Activated CD4-positive, alpha-beta memory T cell treated with anti-CD3 and anti-CD28 coated beads for 36 hours (primary cell): ENCODE measurements at regions not wholly inside any gene's neighbourhood (a gene's known extent, or its start where the extent isn't known, plus 50 kb on each side); places are given as distances from the start of the nearest gene placed in this dataset.
"Not testable (repeated sequence)": the region's sequence is repeated elsewhere in the genome, so short reads cannot be mapped to it uniquely, and the experiment has no call there.

Experiments used
- CTCF ChIA-PET: fragments of 350-600 bp; sonication (Branson Sonifier 250); formaldehyde crosslinking; loops from one replicate; lab custom pipeline; 2021; ENCODE audit warnings: antibody characterized with exemption, inconsistent platforms; lab: Charles Lee
- POLR2A ChIA-PET: fragments of 350-600 bp; sonication (Branson Sonifier 250); formaldehyde crosslinking; loops from one replicate; lab custom pipeline; 2021; ENCODE audit warnings: antibody characterized with exemption; lab: Charles Lee
- DNase-seq: peaks from one replicate; pipeline ENCODE4 v3.0.0-alpha.2; 2020
- H3K27ac Mint-ChIP-seq: one replicate; pipeline ENCODE4 v1.8.0; 2021; ENCODE audit warnings: mixed read lengths
- H3K27me3 Mint-ChIP-seq: one replicate; pipeline ENCODE4 v1.8.0; 2021; ENCODE audit warnings: mixed read lengths
- H3K36me3 Mint-ChIP-seq: one replicate; pipeline ENCODE4 v1.8.0; 2021; ENCODE audit warnings: mixed read lengths
- H3K4me1 Mint-ChIP-seq: one replicate; pipeline ENCODE4 v1.8.0; 2021; ENCODE audit warnings: low read depth, mixed read lengths
- H3K4me3 Mint-ChIP-seq: one replicate; pipeline ENCODE4 v1.8.0; 2021; ENCODE audit warnings: mild to moderate bottlenecking, mixed read lengths
- H3K9me3 Mint-ChIP-seq: one replicate; pipeline ENCODE4 v1.8.0; 2021; ENCODE audit warnings: mixed read lengths
- intact Hi-C: fragments of 100-400 bp; cut with micrococcal nuclease; formaldehyde crosslinking; loops from one replicate; pipeline ENCODE4 v1.15.1; 2023

DNA sequence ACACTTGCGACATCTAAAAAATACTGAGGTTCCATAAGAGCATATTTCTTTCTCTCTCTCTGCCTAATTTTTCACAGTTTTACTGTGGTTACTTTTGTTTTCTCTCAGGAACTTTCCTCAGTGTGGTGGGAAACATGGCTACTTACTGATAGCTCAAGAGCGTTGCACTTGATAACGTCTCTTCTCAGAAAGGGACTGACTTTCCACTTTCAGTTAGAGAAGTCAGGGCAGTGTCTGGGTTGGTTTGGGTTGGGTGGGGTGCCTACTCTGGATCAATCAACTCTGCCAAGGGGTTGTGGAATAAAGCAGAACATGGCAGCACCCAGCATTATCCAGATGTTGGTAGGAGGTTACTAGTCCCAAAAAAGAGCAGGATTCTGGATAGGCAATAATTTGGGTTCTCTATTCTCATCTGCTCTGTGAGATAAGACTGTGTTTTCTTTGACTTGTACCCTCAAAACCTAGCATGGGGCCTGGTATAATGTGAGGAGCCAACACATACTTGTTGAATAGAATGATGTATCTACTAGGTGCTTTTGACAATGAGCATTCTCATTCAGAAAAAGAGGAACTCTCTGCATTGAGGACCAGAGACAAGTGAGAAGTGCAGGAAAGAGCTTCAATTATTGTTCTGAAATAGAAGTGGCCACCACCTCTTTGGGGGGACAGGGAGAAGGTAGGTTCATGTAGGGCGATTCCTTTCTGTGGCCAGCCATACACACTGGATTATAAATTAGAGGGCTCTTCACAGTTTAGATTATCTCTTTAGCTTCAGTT, 315.7 kb downstream of the REEP3 start:
- Mint-ChIP-seq H3K9me3 (no peaks in the 10 kb centered on the region), H3K4me3 (no peak overlapping the region), H3K27ac (no peak overlapping the region), H3K27me3 (peaks cover 7% of the 10 kb centered on the region), H3K4me1 (no peaks in the 10 kb centered on the region), H3K36me3 (no peaks in the 10 kb centered on the region)
- ChIA-PET CTCF (no interaction called here), POLR2A (no interaction called here)
- intact Hi-C loops: no loop called here
- no peak for DNase-seq

DNA sequence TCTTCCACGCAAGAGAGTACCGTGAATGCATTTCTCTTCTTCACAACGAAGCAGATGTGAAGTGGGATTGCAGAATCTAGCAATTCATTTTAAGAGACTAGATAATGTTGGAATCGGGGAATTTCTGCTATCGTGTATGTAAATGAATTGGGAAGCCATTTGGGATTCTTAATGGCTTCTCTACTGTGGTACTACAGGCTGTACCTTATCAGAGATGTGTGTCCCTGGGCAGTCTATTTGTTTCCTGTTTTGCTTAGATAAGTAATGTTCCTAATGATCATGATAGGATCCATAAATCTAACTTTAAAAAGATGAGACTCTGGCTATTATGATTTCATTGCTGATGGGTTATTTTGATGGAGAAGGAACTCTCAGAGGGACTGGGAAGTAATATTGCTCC, 320.6 kb downstream of the REEP3 start:
- H3K4me1 Mint-ChIP-seq: no peaks in the 10 kb centered on the region
- POLR2A ChIA-PET: no interaction called here
- H3K4me3 Mint-ChIP-seq: no peak overlapping the region
- intact Hi-C loops: no loop called here
- no peak overlapping the region for H3K27ac Mint-ChIP-seq
- H3K9me3 Mint-ChIP-seq: no peaks in the 10 kb centered on the region
- peaks cover 9% of the 10 kb centered on the region for H3K27me3 Mint-ChIP-seq
- H3K36me3 Mint-ChIP-seq: no peaks in the 10 kb centered on the region
- no peak for DNase-seq
- CTCF ChIA-PET: interaction anchor here (1.0 to 1.3 kb wide), 2 partner anchors 22 to 25 kb away, joined by 3 to 4 read pairs; no protein-coding TSS in a partner anchor

DNA sequence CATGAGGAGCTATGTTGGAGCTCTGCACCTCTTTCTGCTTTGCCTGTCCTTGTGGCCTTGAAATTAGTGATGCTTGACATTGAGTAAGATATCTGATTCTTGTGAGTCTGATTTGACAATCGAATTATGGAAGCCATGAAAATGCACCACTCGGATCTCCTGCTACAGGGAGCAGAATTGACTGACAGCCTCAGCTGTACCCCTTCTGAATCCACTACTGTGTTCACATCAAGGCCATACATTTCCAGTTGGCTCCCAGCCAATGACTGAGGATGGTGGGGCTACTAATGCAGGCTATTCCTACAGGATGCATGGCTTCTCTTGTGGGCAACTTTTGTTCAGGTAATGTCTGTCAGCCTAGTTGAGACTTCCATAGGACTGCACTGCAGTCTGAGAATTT, 321.9 kb downstream of the REEP3 start:
- Mint-ChIP-seq H3K36me3 (no peaks in the 10 kb centered on the region), H3K4me3 (no peak overlapping the region), H3K9me3 (no peaks in the 10 kb centered on the region), H3K27me3 (peaks cover 11% of the 10 kb centered on the region), H3K4me1 (no peaks in the 10 kb centered on the region), H3K27ac (no peak overlapping the region)
- intact Hi-C loops: no loop called here
- DNase-seq: no peak
- ChIA-PET POLR2A (no interaction called here), CTCF (interaction anchor here (1.3 kb wide), 1 partner anchor 23 kb away, joined by 4 read pairs; no protein-coding TSS in a partner anchor)

DNA sequence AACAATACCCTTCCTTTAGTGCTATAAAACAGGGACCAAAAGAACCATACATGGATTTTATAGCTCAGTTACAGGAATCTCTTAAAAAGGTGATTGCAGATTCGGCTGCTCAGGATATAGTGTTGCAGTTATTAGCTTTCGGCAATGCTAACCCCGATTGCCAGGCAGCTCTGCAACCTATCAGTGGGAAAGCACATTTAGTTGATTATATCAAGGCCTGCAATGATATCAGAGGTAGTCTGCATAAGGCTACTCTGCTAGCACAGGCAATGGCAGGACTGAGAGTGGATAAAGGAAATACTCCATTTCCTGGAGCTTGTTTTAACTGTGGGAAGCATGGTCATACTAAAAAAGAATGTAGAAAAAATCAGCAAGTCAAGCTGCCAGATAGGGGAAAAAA, 327.7 kb downstream of the REEP3 start:
- DNase-seq, H3K4me1 Mint-ChIP-seq, H3K27ac Mint-ChIP-seq, H3K27me3 Mint-ChIP-seq, intact Hi-C loops, POLR2A ChIA-PET, H3K36me3 Mint-ChIP-seq, H3K4me3 Mint-ChIP-seq, H3K9me3 Mint-ChIP-seq: not testable (repeated sequence)
- CTCF ChIA-PET: interaction anchor here (1.5 kb wide), 1 partner anchor 18 kb away, joined by 5 read pairs; no protein-coding TSS in a partner anchor

DNA sequence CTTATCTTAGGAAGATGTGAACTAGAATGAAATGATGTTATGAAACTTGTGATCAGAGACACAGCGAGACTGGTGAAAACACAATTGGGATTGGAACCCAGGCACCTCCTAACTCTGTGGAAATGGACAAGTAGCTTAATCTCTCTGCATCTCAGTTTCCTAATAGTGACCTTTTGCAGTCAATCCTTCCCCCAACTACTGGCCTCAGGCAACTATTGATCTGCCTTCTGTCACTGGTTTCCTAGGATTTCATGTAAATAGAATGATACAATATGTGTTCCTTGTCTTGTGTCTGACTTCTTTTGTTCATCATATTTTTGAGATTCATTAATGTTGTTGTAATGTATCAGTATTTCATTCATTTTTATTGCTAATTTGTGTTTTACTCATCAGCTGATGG, 341.7 kb downstream of the REEP3 start:
- Mint-ChIP-seq H3K9me3 (peaks cover 14% of the 10 kb centered on the region), H3K4me3 (no peak overlapping the region), H3K36me3 (no peaks in the 10 kb centered on the region), H3K27me3 (peaks cover 39% of the 10 kb centered on the region), H3K27ac (no peak overlapping the region), H3K4me1 (peaks cover 6% of the 10 kb centered on the region)
- ChIA-PET POLR2A (no interaction called here), CTCF (no interaction called here)
- intact Hi-C loops: no loop called here
- no peak for DNase-seq

DNA sequence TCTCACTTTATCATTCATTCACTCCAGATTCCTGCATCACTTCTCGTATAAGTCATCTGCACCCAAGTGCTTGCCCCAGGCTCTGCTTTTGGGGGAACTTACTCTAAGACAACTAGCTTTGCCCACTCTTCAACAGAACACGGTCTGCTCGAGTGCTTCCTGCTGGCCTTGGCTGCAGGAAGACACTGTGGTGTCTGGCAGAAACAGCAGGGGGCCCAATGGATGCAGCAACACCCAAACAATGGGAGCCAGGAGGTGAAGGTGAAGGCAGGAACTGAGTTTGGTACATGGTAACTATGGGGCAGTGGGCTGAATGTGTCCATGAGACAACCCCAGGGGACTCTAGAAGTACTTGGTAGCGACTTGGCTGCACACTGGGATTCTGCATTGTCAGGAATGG, 344.0 kb downstream of the REEP3 start:
- CTCF ChIA-PET: interaction anchor here (1.0 to 4.3 kb wide), 3 partner anchors 11 to 112 kb away, joined by 3 to 40 read pairs (median 11); no protein-coding TSS in a partner anchor

DNA sequence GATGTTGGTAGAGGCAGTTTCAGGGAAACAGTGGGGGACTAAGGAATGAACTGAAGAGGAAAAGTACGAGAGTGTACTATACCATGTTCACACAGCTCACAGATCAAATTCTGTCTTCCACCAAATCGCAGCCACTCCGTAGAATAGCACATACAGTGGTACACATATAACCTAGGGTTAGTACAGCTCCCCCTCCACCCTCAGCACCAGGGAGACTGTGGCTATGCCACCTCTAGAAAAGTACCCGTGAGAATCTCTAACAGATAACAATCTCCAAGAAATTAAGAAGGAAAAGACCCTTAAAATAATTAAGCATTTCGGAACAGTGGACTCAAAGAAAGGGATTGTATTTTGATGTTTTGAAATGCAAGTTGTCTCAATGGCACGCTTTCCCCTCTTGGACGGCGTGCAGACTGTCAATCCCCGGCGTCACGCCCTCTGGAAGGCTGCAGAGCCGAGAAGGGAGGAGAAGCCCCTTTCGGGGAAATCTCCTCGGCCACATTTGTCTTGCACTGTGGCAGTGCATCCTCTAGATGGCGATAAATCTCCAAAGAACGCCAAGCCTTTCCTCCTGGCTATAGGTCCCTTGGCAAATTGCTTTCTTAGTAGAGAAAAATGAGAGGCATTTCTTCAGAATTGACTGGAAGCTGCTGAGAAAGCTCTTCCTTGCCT, 345.0 kb downstream of the REEP3 start:
- ChIA-PET CTCF (interaction anchor here (0.6 to 4.3 kb wide), 39 partner anchors 8 to 699 kb away, joined by 3 to 40 read pairs (median 4); no protein-coding TSS in a partner anchor), POLR2A (no interaction called here)
- Mint-ChIP-seq H3K9me3 (no peaks in the 10 kb centered on the region), H3K36me3 (no peaks in the 10 kb centered on the region), H3K27ac (no peak overlapping the region), H3K4me3 (no peak overlapping the region), H3K27me3 (peaks cover 30% of the 10 kb centered on the region), H3K4me1 (peaks cover 6% of the 10 kb centered on the region)
- peak; percentile 55 for DNase-seq
- intact Hi-C loops: loop anchor here (1.0 kb wide), 1 partner anchor 110 kb away; no protein-coding TSS in a partner anchor

More for the DNA sequence above, 344.0 kb downstream of the REEP3 start:
- Mint-ChIP-seq H3K9me3 (no peaks in the 10 kb centered on the region), H3K4me1 (peaks cover 6% of the 10 kb centered on the region), H3K27me3 (peaks cover 31% of the 10 kb centered on the region), H3K4me3 (no peak overlapping the region), H3K27ac (no peak overlapping the region), H3K36me3 (no peaks in the 10 kb centered on the region)
- intact Hi-C loops: no loop called here
- POLR2A ChIA-PET: no interaction called here
- no peak for DNase-seq

DNA sequence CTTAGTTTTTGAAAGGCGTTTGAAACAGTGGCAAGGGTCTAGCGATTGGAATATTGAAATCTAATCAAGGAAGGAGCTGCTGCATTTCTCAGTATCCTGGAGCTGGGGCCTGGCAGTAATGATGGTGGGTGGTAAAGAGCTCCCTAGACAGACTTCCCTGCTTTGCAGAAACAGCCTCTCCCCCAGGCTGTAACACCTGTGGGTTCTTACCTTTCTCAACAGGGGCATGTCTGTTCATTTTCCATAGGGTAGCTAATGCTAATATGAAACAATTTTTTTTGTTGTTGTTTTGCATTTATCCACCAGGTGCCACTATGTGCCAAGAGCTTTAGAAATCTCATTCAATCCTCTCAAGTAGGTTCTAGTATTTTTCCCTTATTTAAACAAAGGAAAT, 345.5 kb downstream of the REEP3 start:
- Mint-ChIP-seq H3K4me1 (peaks cover 6% of the 10 kb centered on the region), H3K4me3 (no peak overlapping the region), H3K27ac (no peak overlapping the region), H3K36me3 (no peaks in the 10 kb centered on the region), H3K9me3 (no peaks in the 10 kb centered on the region), H3K27me3 (peaks cover 30% of the 10 kb centered on the region)
- intact Hi-C loops: loop anchor here (1.0 kb wide), 1 partner anchor 110 kb away; no protein-coding TSS in a partner anchor
- no peak for DNase-seq
- CTCF ChIA-PET: interaction anchor here (0.6 to 4.3 kb wide), 39 partner anchors 8 to 699 kb away, joined by 3 to 40 read pairs (median 4); no protein-coding TSS in a partner anchor
- POLR2A ChIA-PET: interaction anchor here (0.6 kb wide), 1 partner anchor 12 kb away, joined by 3 read pairs; no protein-coding TSS in a partner anchor

DNA sequence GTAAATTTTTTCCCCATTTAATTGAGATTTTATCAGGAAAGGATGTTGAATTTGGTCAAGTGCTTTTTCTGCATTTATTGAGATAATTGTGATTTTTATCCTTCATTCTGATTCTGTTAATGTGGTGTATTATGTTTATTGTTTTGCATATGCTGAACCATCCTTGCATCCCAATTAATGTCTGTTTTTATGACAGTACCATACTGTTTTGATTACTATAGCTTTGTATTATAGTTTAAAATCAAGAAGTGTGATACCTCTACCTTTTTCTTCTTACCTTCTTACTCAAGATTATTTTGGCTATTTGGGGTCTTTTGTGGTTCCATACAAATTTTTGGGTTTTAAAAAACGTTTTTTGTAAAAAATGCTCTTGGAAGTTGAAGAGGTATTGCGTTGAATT, 357.2 kb downstream of the REEP3 start:
- Mint-ChIP-seq H3K27me3 (peaks cover 1% of the 10 kb centered on the region), H3K4me3 (no peak overlapping the region), H3K27ac (no peak overlapping the region), H3K36me3 (no peaks in the 10 kb centered on the region), H3K4me1 (no peaks in the 10 kb centered on the region), H3K9me3 (peaks cover 11% of the 10 kb centered on the region)
- ChIA-PET POLR2A (interaction anchor here (0.6 kb wide), 1 partner anchor 11 kb away, joined by 3 read pairs; no protein-coding TSS in a partner anchor), CTCF (interaction anchor here (1.3 kb wide), 1 partner anchor 12 kb away, joined by 3 read pairs; no protein-coding TSS in a partner anchor)
- no peak for DNase-seq
- intact Hi-C loops: no loop called here

DNA sequence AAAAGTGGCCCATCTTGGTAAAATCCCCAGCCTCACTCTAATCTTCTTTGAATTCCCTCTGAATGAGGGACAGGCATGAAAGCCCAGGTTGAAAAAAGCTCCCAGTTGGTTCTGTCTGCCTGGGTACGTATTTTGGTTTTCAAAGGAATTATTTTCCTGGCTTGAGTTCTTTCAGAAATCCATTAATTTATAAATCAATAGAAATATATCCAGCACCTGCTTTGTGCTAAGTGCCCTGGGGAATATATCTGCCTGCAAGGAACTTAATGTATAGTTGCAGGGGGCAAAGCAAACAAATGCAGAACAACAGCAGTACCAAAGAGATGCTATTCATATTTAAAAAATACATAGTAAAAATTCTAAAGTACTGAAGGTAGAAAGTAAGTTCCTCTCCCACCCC, 362.7 kb downstream of the REEP3 start:
- Mint-ChIP-seq H3K4me3 (no peak overlapping the region), H3K27me3 (peaks cover 2% of the 10 kb centered on the region), H3K4me1 (no peaks in the 10 kb centered on the region), H3K36me3 (no peaks in the 10 kb centered on the region), H3K9me3 (peaks cover 7% of the 10 kb centered on the region), H3K27ac (no peak overlapping the region)
- CTCF ChIA-PET: interaction anchor here (5.3 kb wide), 1 partner anchor 17 kb away, joined by 30 read pairs; no protein-coding TSS in a partner anchor
- intact Hi-C loops: no loop called here
- no peak for DNase-seq
- POLR2A ChIA-PET: no interaction called here

DNA sequence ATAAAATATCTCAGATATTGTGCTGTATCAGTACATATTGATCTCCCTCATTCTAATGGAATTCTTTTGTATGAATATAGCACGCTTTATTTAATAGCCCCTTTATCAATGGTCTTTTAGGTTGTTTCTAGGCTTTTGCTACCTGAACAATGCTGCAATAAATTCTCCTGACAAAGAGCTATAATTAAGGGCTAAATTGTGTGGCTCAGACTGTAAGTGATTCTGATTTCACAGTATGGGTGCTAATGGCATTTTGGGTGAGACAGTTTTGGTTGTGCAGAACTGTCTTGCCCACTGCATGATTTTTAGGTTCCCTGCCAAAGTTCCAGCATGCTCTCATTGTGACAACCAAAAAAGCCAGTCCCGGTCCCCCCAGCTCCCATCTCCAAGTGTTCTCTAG, 363.2 kb downstream of the REEP3 start:
- ChIA-PET POLR2A (no interaction called here), CTCF (interaction anchor here (5.3 kb wide), 1 partner anchor 18 kb away, joined by 30 read pairs; no protein-coding TSS in a partner anchor)
- H3K4me3 Mint-ChIP-seq: no peak overlapping the region
- DNase-seq: no peak
- H3K4me1 Mint-ChIP-seq: no peaks in the 10 kb centered on the region
- no peak overlapping the region for H3K27ac Mint-ChIP-seq
- H3K36me3 Mint-ChIP-seq: no peaks in the 10 kb centered on the region
- intact Hi-C loops: no loop called here
- H3K27me3 Mint-ChIP-seq: peaks cover 2% of the 10 kb centered on the region
- H3K9me3 Mint-ChIP-seq: peaks cover 7% of the 10 kb centered on the region

DNA sequence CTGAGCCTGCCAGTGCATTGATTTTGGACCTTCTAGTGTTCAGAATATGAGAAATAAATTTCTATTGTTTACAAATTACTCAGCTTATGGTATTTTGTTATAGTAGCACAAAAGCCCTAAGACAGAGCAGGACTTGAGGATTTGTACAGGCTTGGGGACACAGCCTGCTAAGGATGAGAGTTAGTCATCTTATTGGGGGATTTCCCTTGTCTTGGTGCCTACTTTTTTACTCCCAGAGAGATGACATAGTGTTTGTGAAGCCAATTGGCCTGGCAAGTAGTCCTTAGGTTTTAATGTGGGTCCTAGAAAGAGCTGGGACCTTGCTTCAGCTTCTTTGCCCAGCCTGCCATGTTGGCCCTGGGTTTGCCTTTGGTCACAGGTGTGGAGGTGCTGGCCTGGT, 364.0 kb downstream of the REEP3 start:
- H3K36me3 Mint-ChIP-seq: no peaks in the 10 kb centered on the region
- DNase-seq: no peak
- H3K9me3 Mint-ChIP-seq: peaks cover 7% of the 10 kb centered on the region
- intact Hi-C loops: no loop called here
- no peak overlapping the region for H3K27ac Mint-ChIP-seq
- no peak overlapping the region for H3K4me3 Mint-ChIP-seq
- CTCF ChIA-PET: interaction anchor here (5.3 kb wide), 1 partner anchor 18 kb away, joined by 30 read pairs; no protein-coding TSS in a partner anchor
- no peaks in the 10 kb centered on the region for H3K4me1 Mint-ChIP-seq
- peaks cover 2% of the 10 kb centered on the region for H3K27me3 Mint-ChIP-seq
- POLR2A ChIA-PET: no interaction called here
